H9 (cell line): ENCODE measurements at regions not wholly inside any gene's neighbourhood (a gene's known extent, or its start where the extent isn't known, plus 50 kb on each side); places are given as distances from the start of the nearest gene placed in this dataset.

ENCODE experiments used
- DNase-seq: peaks from one replicate; pipeline ENCODE4 v3.0.0-alpha.2; 2017
- H2AFZ ChIP-seq: one replicate; pipeline ENCODE4 v1.6.1; 2013; ENCODE audit warnings: mild to moderate bottlenecking, low read length, control low read depth, moderate library complexity
- H2AK5ac ChIP-seq: 2 replicates; pipeline ENCODE4 v1.6.1; 2013; ENCODE audit warnings: low read length, control low read depth, mixed read lengths; ENCODE audit not compliant: insufficient read length
- H2BK120ac ChIP-seq: one replicate; pipeline ENCODE4 v1.6.1; 2013; ENCODE audit warnings: low read depth, mild to moderate bottlenecking, low read length, control low read depth, inconsistent platforms; ENCODE audit not compliant: poor library complexity, severe bottlenecking
- H2BK12ac ChIP-seq: 2 replicates; pipeline ENCODE4 v1.6.1; 2013; ENCODE audit warnings: low read length, control low read depth, mixed read lengths, low read depth; ENCODE audit not compliant: insufficient read length
- H2BK15ac ChIP-seq: 2 replicates; pipeline ENCODE4 v1.6.1; 2013; ENCODE audit warnings: low read depth, low read length, control low read depth
- H2BK20ac ChIP-seq: one replicate; pipeline ENCODE4 v1.6.1; 2013; ENCODE audit warnings: low read depth, mild to moderate bottlenecking, low read length, control low read depth, inconsistent platforms; ENCODE audit not compliant: poor library complexity, severe bottlenecking
- H2BK5ac ChIP-seq: 2 replicates; pipeline ENCODE4 v1.6.1; 2013; ENCODE audit warnings: low read length, control low read depth, mixed read lengths; ENCODE audit not compliant: insufficient read length
- H3K14ac ChIP-seq: 2 replicates; pipeline ENCODE4 v1.6.1; 2013; ENCODE audit warnings: low read length, control low read depth; ENCODE audit not compliant: insufficient read depth
- H3K18ac ChIP-seq: 2 replicates; pipeline ENCODE4 v1.6.1; 2013; ENCODE audit warnings: low read depth, mild to moderate bottlenecking, mixed read lengths, low read length, control low read depth; ENCODE audit not compliant: insufficient read length
- H3K23ac ChIP-seq: 2 replicates; pipeline ENCODE4 v1.6.1; 2013; ENCODE audit warnings: low read length, control low read depth, mixed read lengths, low read depth; ENCODE audit not compliant: insufficient read length
- H3K23me2 ChIP-seq: 2 replicates; pipeline ENCODE4 v1.6.1; 2013; ENCODE audit warnings: low read depth, mild to moderate bottlenecking, mixed read lengths, low read length, control low read depth; ENCODE audit not compliant: insufficient read length, poor library complexity, severe bottlenecking
- H3K27ac ChIP-seq: 2 replicates; pipeline ENCODE4 v1.5.1; 2013; ENCODE audit warnings: low read length, control low read depth, mixed read lengths, low read depth; ENCODE audit not compliant: insufficient read length
- H3K27me3 ChIP-seq: 2 replicates; pipeline ENCODE4 v1.6.1; 2013; ENCODE audit warnings: low read length, control low read depth, inconsistent platforms; ENCODE audit not compliant: insufficient read depth
- H3K4ac ChIP-seq: 2 replicates; pipeline ENCODE4 v1.6.1; 2013; ENCODE audit warnings: low read depth, mild to moderate bottlenecking, control low read depth, inconsistent platforms, low read length, moderate library complexity
- H3K4me1 ChIP-seq: 2 replicates; pipeline ENCODE4 v1.6.1; 2013; ENCODE audit warnings: low read length, control low read depth, inconsistent platforms; ENCODE audit not compliant: insufficient read depth
- H3K4me2 ChIP-seq: 2 replicates; pipeline ENCODE4 v1.6.1; 2013; ENCODE audit warnings: low read length, control low read depth, mixed read lengths; ENCODE audit not compliant: insufficient read length, insufficient read depth
- H3K56ac ChIP-seq: 2 replicates; pipeline ENCODE4 v1.6.1; 2013; ENCODE audit warnings: low read depth, mild to moderate bottlenecking, mixed read lengths, low read length, control low read depth; ENCODE audit not compliant: insufficient read length
- H3K79me1 ChIP-seq: 2 replicates; pipeline ENCODE4 v1.6.1; 2013; ENCODE audit warnings: low read depth, mild to moderate bottlenecking, moderate library complexity, low read length, control low read depth, inconsistent platforms; ENCODE audit not compliant: insufficient read depth, poor library complexity, severe bottlenecking
- H3K79me2 ChIP-seq: 2 replicates; pipeline ENCODE4 v1.6.1; 2013; ENCODE audit warnings: low read length, control low read depth, inconsistent platforms; ENCODE audit not compliant: insufficient read depth
- H3K9ac ChIP-seq: 2 replicates; pipeline ENCODE4 v1.6.1; 2013; ENCODE audit warnings: low read length, control low read depth, mixed read lengths; ENCODE audit not compliant: insufficient read length; ENCODE audit errors: extremely low read depth
- H3K9me3 ChIP-seq: one replicate; pipeline ENCODE4 v1.6.1; 2013; ENCODE audit warnings: low read depth, low read length, inconsistent platforms; ENCODE audit not compliant: control insufficient read depth
- H3T11ph ChIP-seq: one replicate; pipeline ENCODE4 v1.6.1; 2013; ENCODE audit warnings: mild to moderate bottlenecking, low read length, control low read depth, inconsistent platforms
- H4K20me1 ChIP-seq: one replicate; pipeline ENCODE4 v1.6.1; 2013; ENCODE audit not compliant: control insufficient read depth, insufficient read length, insufficient read depth
- H4K5ac ChIP-seq: 2 replicates; pipeline ENCODE4 v1.6.1; 2013; ENCODE audit warnings: low read depth, mild to moderate bottlenecking, mixed read lengths, low read length, control low read depth; ENCODE audit not compliant: insufficient read length
- H4K8ac ChIP-seq: replicated peaks from 2 replicates; pipeline ENCODE4 v1.6.1; 2013; ENCODE audit warnings: low read length, control low read depth, mixed read lengths, low read depth; ENCODE audit not compliant: insufficient read length
- H4K91ac ChIP-seq: 2 replicates; pipeline ENCODE4 v1.6.1; 2013; ENCODE audit warnings: low read depth, mild to moderate bottlenecking, moderate library complexity, mixed read lengths, low read length, control low read depth; ENCODE audit not compliant: insufficient read length
- H3K27ac Mint-ChIP-seq, 3 experiments: 2 replicates in 2 of 3; 3 replicates in 1 of 3; pipeline ENCODE4 v1.8.0; 2020 to 2021; ENCODE audit warnings: mixed read lengths in 3 of 3, mild to moderate bottlenecking in 1 of 3, moderate library complexity in 1 of 3
- H3K27me3 Mint-ChIP-seq: 2 replicates; pipeline ENCODE4 v1.8.0; 2021; ENCODE audit warnings: low read depth, mild to moderate bottlenecking, moderate library complexity, mixed read lengths
- H3K36me3 Mint-ChIP-seq, 3 experiments: 2 replicates in 2 of 3; 3 replicates in 1 of 3; pipeline ENCODE4 v1.8.0; 2020 to 2021; ENCODE audit warnings: low read depth in 3 of 3, mixed read lengths in 3 of 3; ENCODE audit not compliant: insufficient read depth in 1 of 3
- H3K4me1 Mint-ChIP-seq, 2 experiments: 2 replicates each; pipeline ENCODE4 v1.8.0; 2020; ENCODE audit warnings: mixed read lengths in 2 of 2
- H3K4me3 Mint-ChIP-seq, 2 experiments: 2 replicates in 1 of 2; 3 replicates in 1 of 2; pipeline ENCODE4 v1.8.0; 2020 to 2021; ENCODE audit warnings: mild to moderate bottlenecking in 2 of 2, mixed read lengths in 2 of 2, moderate library complexity in 1 of 2
- H3K9me3 Mint-ChIP-seq, 2 experiments: 2 replicates in 1 of 2; 3 replicates in 1 of 2; pipeline ENCODE4 v1.8.0; 2020; ENCODE audit warnings: mild to moderate bottlenecking in 2 of 2, mixed read lengths in 2 of 2, moderate library complexity in 1 of 2
- CTCF ChIP-seq: fragments of 200-600 bp; sonication (generic); conservative IDR thresholded peaks from 3 replicates; pipeline ENCODE4 v1.8.0; 2021; ENCODE audit warnings: antibody characterized with exemption, mild to moderate bottlenecking
- WGBS: extraction: QIAGEN DNeasy Blood & Tissue Kit; methylation state at CpG from one replicate; pipeline ENCODE4 v1.1.7; 2013; ENCODE audit warnings: missing lambda C conversion rate, low lambda C conversion rate, mixed read lengths; ENCODE audit not compliant: insufficient read length; ENCODE audit errors: extremely low coverage; 5-methylcytosine and 5-hydroxymethylcytosine counted together

DNA sequence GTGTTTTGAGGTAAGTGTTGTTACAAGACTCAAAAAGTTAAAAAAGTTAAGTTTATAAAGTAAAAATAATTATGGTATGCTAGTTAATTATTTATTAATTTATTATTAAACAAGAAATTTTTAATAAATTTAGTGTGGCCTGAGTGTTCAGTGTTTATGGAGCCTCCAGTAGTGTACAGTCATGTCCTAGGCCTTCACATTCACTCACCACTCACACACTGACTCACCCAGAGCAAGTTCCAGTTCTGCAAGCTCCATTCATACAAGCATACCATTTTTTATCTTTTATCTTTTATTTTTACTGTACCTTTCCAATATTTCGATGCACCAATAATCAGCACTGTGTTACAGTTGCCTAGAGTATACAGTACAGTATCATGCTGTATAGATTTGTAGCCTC is 381.2 kb upstream of the MGMT start:
- no peak overlapping the region for H2BK15ac ChIP-seq
- no peak overlapping the region for H4K5ac ChIP-seq
- no peak overlapping the region for H2BK5ac ChIP-seq
- no peak overlapping the region for H2BK120ac ChIP-seq
- no peak overlapping the region for H4K91ac ChIP-seq
- H3K23me2 ChIP-seq: no peaks in the 10 kb centered on the region
- H4K8ac ChIP-seq: no peak overlapping the region
- H3K4me1 Mint-ChIP-seq: peaks cover 10 to 11% of the 10 kb centered on the region in 2 experiments
- H3K27ac ChIP-seq: no peak overlapping the region
- no peak overlapping the region for H3T11ph ChIP-seq
- H3K9me3 Mint-ChIP-seq: peaks cover 2 to 4% of the 10 kb centered on the region in 2 experiments; a peak in 3 of 5 replicates
- H3K79me1 ChIP-seq: no peaks in the 10 kb centered on the region
- no peak for TF ChIP-seq CTCF
- H3K27me3 Mint-ChIP-seq: no peaks in the 10 kb centered on the region
- H4K20me1 ChIP-seq: no peaks in the 10 kb centered on the region
- no peak overlapping the region for H2AFZ ChIP-seq
- H3K36me3 Mint-ChIP-seq: 0 out of 7 replicates have a peak, but pooled peaks cover 0 to 3% (median 0%) of the 10 kb centered on the region in 3 experiments
- H3K27ac Mint-ChIP-seq: no peak overlapping the region
- no peak overlapping the region for H2AK5ac ChIP-seq
- H3K56ac ChIP-seq: no peak overlapping the region
- no peaks in the 10 kb centered on the region for H3K79me2 ChIP-seq
- H3K18ac ChIP-seq: no peak overlapping the region
- WGBS: no CpG with 5 or more reads among the region's 1 CpG
- no peak overlapping the region for H2BK20ac ChIP-seq
- H3K4me2 ChIP-seq: no peak overlapping the region
- H3K23ac ChIP-seq: no peak overlapping the region
- no peaks in the 10 kb centered on the region for H3K4me1 ChIP-seq
- no peak overlapping the region for H3K9ac ChIP-seq
- no peak overlapping the region for H3K4ac ChIP-seq
- H3K14ac ChIP-seq: no peak overlapping the region
- no peak overlapping the region for H2BK12ac ChIP-seq
- H3K9me3 ChIP-seq: no peaks in the 10 kb centered on the region
- no peaks in the 10 kb centered on the region for H3K27me3 ChIP-seq
- no peak overlapping the region for H3K4me3 Mint-ChIP-seq
- no peak for DNase-seq
